NCI-H2196 (cell line): ENCODE measurements at regions not wholly inside any gene's neighbourhood (a gene's known extent, or its start where the extent isn't known, plus 50 kb on each side); places are given as distances from the start of the nearest gene placed in this dataset.

Experiments
- DNase-seq: peaks from one replicate; lab custom pipeline; 2025; ENCODE audit not compliant: unreplicated experiment; lab: John Stamatoyannopoulos, UW

DNA sequence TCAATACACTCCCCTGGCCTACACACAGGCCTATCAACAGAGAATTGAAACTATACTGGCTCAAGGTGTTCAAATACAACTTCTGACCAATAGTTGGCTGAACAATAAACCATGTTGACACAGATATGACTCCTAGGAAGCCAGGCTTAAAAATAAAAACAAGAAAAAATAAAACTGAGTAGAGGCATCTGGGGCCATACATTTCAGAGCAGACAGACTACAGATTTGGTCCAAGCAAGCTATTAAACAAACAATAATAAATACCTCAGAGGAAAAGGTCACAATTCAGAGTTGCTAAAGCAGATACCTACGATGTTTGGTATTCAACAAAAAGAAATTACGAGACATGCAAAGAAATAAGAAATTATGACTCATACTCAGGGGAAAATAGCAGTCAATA lies 132.8 kb upstream of the ACVR2A start:
- no peak for DNase-seq

GRCh38 chr2:147711031-147711430 lies 133.8 kb upstream of the ACVR2A start:
- DNase-seq: no peak

DNA sequence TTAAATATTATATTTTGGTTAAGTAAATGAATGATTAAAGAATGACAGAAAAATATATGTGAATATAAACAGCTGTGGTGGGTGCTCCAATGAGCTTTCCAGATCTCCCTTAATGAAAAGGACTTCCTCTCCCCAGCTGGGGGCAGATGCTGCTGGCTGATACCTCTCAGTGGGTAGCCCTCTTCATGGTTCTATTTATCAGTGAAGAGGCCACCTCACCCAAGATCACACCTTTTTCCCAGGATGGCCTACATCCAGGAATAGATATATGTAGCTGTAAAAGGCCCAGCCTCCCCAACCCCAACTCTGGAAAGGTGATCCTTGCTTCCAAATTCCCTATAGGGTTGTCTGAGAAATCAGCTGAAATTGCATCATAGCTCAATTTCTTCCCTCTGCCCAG lies 135.2 kb upstream of the ACVR2A start:
- DNase-seq: no peak

DNA sequence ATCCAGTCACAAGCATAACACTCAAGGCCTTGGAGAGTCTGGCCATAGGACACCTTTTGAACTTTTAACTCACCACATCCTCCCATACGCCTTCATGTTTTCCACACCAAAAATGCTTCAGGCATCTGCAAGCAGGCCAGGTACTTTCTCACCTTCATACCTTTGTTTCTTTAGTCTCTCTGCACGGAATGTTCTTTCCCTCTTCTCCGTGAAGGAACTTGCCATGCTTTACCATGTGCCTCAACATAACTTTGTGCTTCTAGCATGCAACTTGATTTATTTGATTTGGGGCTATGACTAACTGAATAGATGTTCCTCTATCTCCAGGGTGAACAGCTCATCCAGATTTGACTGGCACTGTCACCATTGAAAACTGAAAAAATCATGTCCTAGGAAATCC lies 141.7 kb upstream of the ACVR2A start:
- DNase-seq: no peak

DNA sequence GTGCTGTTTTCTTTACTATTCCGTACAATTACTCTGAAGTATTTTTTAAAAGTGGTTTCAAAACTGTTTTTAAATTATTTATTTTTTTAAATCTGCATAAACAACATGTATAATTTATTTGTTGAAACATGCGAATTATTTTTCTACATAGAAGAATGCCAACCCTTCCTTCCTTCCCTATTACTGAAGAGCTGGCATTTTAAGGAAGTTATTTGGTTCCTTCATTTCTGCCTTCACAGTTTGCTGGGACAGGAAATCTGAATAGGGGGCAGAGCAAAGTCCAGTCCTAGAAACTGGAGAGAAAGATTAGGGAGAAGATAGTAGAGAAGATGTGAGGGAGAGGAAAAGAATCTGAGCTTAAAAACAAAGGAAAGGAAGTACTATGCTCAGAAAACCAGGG lies 146.7 kb upstream of the ACVR2A start:
- no peak for DNase-seq

- no peak for DNase-seq
Measured at GRCh38 chr2:147696426-147696825, 148.4 kb upstream of the ACVR2A start.

DNA sequence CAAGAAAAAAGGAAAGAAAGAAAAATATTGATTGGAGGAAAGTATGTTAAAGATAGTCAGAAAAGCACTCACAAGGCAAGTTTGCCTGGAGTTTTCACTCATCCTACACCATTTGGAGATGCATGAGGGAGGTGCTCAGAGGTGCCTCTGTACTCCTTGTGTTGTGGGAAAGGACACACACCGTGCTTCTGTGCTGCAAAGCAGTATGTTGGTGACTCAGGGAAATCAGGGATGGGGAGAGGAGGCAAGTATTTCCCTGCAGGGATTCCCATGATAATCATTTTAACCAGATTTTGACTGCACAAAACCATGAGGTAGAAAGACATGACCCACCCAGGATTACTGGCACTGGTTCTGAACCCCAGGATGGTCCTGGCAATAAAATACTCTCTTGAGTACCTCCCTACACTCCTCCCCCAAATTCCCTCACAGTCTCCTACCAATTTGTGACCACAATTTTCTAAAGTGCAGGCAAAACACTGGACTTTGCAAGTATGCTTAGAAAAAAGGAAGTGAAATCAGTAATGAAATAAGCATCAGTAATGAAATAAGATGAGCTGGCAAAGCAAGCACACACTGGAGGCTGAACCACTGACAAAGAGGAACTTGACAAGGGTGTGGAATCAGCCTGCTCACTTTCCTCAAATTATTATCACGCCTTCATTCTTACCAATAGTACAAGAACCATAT lies 155.5 kb upstream of the ACVR2A start:
- DNase-seq: no peak

DNA sequence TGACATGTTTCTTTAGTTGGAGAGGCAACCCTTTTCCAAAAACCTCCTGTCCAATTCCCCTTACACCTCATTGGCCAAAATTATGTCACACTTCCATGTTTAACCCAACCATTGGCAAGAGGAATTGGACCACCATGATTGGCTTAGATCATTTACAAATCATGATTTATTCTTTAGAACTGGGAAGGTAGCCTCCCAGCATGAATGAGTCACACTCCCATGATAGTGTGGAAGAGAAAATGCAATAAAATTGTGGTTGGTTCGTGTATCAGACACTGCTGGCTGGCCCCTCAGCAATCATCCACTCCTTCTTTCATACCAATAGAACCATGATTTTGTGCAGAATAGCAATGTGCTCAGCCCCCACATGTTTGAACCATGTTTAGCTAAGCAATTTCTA lies 156.6 kb upstream of the ACVR2A start:
- DNase-seq: no peak

GRCh38 chr2:147686365-147686764 lies 158.5 kb upstream of the ACVR2A start:
- DNase-seq: no peak

DNA sequence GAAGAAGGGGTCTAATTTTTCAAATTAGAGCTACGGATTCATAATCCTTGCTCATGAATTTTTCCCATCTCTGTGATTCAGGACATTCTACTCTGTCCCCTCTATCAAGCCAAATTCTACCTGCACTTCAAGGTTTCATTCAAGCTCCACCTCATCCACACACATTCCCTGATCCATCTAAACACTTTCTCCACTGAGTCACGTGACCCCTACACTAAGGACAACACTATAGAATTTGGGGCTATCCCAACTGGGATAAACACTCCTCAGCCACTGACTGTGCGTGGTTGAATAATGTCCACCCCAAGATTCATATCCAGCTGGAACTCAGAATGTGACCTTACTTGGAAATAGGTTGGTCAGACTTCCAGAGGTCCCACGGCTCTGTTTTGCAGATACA lies 159.9 kb upstream of the ACVR2A start:
- DNase-seq: no peak

DNA sequence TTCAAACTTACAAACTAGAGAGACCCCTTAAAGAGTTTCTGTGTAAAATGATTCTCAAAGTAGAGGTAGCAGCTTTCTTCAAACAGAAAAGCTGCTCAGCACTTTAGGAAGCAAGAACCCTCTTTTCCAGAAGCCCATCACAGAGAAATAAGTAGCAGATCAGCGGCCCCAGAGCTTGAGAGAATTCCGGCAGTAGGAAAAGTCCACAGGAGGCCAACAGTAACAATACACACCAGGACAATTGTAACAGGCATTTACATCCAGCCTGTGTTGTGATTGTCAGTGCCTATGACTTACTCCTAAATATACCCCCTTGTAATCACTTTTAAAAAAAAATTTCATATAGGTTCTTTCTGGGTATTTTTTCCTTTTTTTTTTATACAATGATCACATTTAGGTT lies 161.4 kb upstream of the ACVR2A start:
- DNase-seq: no peak

DNA sequence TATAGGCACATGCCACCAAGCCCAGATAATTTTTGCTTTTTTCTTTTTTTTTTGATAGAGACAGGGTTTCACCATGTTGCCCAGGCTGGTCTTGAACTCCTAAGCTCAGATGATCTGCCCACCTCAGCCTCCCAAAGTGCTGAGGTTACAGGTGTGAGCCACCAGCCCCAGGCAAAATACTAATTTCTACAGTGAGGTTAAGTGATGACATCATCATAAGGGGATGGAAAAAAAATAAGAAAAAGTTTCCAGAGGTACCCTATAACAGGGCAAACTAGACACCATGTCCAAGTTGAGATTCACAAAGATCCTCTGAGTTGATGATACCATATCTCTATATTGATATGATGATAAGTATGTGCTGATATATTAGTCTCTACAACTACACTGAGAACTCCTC lies 163.7 kb upstream of the ACVR2A start:
- DNase-seq: no peak

DNA sequence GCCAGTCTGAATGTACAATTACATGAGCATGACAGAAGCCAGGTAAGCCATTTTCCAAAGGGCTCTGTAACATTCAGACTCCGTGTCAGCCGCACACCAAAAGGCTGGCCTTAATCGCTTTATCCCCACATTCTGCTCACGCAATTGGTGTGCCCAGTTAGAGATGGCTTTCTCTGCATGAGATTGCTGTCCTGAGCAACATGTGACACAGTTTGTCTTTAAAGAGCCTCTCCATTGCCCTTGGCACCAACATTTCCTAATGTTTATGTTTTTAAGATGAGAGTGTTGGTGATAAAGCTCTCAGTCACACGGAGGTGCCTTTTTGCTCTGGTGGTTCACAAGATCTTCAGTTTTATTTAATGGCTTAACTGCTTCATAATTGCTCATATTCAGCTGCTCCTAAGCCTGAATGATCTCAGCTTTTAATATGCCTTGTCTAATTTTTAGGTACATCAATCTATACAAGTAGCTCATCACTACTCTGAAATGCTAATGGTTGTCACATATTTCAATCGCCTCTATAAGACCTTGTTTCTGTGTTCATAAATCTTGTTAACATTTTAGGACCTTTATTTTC lies 164.8 kb upstream of the ACVR2A start:
- peak; percentile 57 for DNase-seq

DNA sequence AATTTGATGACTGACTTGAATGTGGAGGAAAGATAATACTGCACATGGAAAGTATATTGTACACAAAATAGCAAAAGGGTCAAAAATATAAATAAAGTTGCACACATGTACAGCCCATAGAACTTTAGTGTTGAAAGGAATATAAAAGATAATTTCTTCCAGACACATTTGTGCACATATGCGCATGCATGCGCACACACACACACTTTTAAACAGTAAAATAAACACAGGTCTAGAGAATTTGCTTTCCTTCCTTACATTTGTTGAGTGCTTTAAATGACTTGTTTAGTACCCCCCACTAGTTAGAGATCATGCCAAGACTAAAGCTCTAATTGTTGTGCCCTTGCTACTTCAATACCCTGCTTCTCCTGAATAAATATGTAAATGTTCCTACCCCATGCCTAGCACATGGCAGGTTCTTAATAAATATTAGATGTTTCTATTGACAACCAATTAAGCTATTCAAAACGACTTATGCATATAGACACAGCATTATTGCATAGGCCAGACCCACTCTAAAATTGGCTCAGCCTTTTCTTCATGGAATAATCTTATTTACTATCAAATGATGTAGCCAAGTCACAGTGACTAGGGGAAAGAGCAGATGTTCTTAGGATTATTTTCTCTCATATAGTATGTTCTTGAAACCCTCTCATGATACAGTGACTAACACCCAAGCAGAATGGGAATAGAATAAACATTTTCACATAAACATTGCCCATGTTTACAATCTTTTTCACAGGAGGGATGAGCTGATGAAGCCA lies 165.5 kb upstream of the ACVR2A start:
- DNase-seq: peak; percentile 57

GRCh38 chr2:147665105-147665504 lies 179.7 kb upstream of the ACVR2A start:
- DNase-seq: no peak

- DNase-seq: no peak
Measured at GRCh38 chr2:147663962-147664361, 180.9 kb upstream of the ACVR2A start.

GRCh38 chr2:147663153-147663961 lies 181.5 kb upstream of the ACVR2A start:
- DNase-seq: no peak

DNA sequence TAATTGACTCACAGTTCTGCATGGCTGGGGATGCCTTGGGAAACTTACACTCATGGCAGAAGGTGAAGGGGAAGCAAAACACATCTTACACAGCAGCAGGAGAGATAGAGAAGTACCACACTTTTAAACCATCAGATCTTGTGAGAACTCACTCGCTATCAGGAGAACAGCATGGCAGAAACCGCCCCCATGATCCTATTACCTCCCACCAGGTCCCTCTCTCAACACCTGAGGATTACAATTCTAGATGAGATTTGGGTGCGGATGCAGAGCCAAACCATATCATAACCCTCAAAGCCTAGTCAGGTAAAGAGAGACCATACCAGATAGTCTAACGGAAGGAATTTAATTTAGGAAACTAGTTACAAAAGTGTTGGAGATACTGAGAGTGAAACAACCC lies 182.6 kb upstream of the ACVR2A start:
- DNase-seq: no peak

GRCh38 chr2:147660680-147661079 lies 184.1 kb upstream of the ACVR2A start:
- no peak for DNase-seq

DNA sequence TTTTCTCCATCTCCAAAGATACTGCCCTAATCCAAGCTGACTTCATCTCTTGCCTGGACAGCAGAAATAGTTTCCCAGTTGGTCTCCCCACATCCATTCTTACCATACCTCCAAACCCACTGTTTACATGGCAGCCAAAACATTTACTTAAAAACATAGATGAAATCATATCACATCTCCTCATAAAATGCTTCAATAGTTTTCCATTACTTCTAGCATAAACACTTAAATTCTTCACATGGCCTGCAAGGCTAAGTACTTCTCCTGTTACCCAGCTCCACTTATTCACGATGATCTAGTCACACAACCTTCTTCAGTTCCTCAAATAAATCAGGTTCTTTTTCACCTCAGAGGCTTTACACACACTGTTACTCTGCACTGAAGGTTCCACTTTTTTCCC lies 185.8 kb upstream of the ACVR2A start:
- peak; percentile 4 for DNase-seq
